Sigmoid colon (tissue), 4 donors: ENCODE measurements at regions not wholly inside any gene's neighbourhood (a gene's known extent, or its start where the extent isn't known, plus 50 kb on each side); places are given as distances from the start of the nearest gene placed in this dataset.

ENCODE experiments used
- EP300 ChIP-seq, 4 donors: sonication (generic); formaldehyde crosslinking; IDR thresholded peaks; one replicate each; pipeline ENCODE4 v1.6.1; 2017; ENCODE audit warnings: antibody characterized with exemption in 4 of 4
- POLR2A ChIP-seq, 2 donors: fragments of 450-650 bp; IDR thresholded peaks; one replicate each; pipeline ENCODE4 v1.6.1; 2016; ENCODE audit warnings: antibody characterized with exemption in 2 of 2, mild to moderate bottlenecking in 2 of 2, moderate library complexity in 2 of 2
- POLR2AphosphoS5 ChIP-seq, 4 donors: sonication (generic); formaldehyde crosslinking; IDR thresholded peaks; one replicate each; pipeline ENCODE4 v1.6.1; 2017; ENCODE audit warnings: antibody characterized with exemption in 4 of 4
- TF ChIP-seq, protein P1 (sequence below), 4 experiments: fragments of 450-650 bp in 3 of 4; fragments of 200-600 bp in 1 of 4; IDR thresholded peaks; one replicate each; pipeline ENCODE4 v1.5.1; 2016 to 2019; ENCODE audit warnings: antibody characterized with exemption in 4 of 4, mild to moderate bottlenecking in 3 of 4, moderate library complexity in 2 of 4

GRCh38 chr1:87810166-87810565 is 481.5 kb downstream of the LMO4 start:
- no peak for TF ChIP-seq POLR2A (IDR thresholded peaks at IDR 0.05)
- TF ChIP-seq, protein P1, sequence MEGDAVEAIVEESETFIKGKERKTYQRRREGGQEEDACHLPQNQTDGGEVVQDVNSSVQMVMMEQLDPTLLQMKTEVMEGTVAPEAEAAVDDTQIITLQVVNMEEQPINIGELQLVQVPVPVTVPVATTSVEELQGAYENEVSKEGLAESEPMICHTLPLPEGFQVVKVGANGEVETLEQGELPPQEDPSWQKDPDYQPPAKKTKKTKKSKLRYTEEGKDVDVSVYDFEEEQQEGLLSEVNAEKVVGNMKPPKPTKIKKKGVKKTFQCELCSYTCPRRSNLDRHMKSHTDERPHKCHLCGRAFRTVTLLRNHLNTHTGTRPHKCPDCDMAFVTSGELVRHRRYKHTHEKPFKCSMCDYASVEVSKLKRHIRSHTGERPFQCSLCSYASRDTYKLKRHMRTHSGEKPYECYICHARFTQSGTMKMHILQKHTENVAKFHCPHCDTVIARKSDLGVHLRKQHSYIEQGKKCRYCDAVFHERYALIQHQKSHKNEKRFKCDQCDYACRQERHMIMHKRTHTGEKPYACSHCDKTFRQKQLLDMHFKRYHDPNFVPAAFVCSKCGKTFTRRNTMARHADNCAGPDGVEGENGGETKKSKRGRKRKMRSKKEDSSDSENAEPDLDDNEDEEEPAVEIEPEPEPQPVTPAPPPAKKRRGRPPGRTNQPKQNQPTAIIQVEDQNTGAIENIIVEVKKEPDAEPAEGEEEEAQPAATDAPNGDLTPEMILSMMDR (IDR thresholded peaks at IDR 0.05): no peak
- no peak for TF ChIP-seq EP300 (IDR thresholded peaks at IDR 0.05)
- no peak for TF ChIP-seq POLR2AphosphoS5 (IDR thresholded peaks at IDR 0.05)
